NCI-H1048 (cell line): ENCODE measurements at regions not wholly inside any gene's neighbourhood (a gene's known extent, or its start where the extent isn't known, plus 50 kb on each side); places are given as distances from the start of the nearest gene placed in this dataset.

Source experiments
- DNase-seq: peaks from one replicate; lab custom pipeline; 2025; lab: John Stamatoyannopoulos, UW

GRCh38 chr4:137067735-137068134, 464.6 kb downstream of the PCDH18 start:
- no peak for DNase-seq

GRCh38 chr4:137065311-137065710, 467.0 kb downstream of the PCDH18 start:
- DNase-seq = no peak

GRCh38 chr4:137063961-137064360, 468.3 kb downstream of the PCDH18 start:
- no peak for DNase-seq

GRCh38 chr4:137043184-137043583, 489.1 kb downstream of the PCDH18 start:
- no peak for DNase-seq

- DNase-seq = no peak
These were observed 492.9 kb downstream of the PCDH18 start for GRCh38 chr4:137039370-137039769.

- DNase-seq = no peak
These were observed 500.1 kb downstream of the PCDH18 start for GRCh38 chr4:137032222-137032621.

- DNase-seq = no peak
These were observed 503.3 kb downstream of the PCDH18 start for GRCh38 chr4:137029026-137029425.

- no peak for DNase-seq
These were observed 506.7 kb downstream of the PCDH18 start for GRCh38 chr4:137025484-137026059.

- no peak for DNase-seq
These were observed 516.6 kb downstream of the PCDH18 start for GRCh38 chr4:137015426-137016409.

GRCh38 chr4:137000432-137000831, 531.9 kb downstream of the PCDH18 start:
- DNase-seq = no peak

- no peak for DNase-seq
These were observed 540.3 kb downstream of the PCDH18 start for GRCh38 chr4:136992032-136992431.

GRCh38 chr4:136985683-136986082, 546.6 kb downstream of the PCDH18 start:
- no peak for DNase-seq

- no peak for DNase-seq
These were observed 565.2 kb downstream of the PCDH18 start for GRCh38 chr4:136967069-136967468.

GRCh38 chr4:136965478-136965877, 566.8 kb downstream of the PCDH18 start:
- no peak for DNase-seq

GRCh38 chr4:136962868-136963267, 569.4 kb downstream of the PCDH18 start:
- no peak for DNase-seq

GRCh38 chr4:136946307-136946907, 585.9 kb downstream of the PCDH18 start:
- no peak for DNase-seq

GRCh38 chr4:136939781-136940180, 592.5 kb downstream of the PCDH18 start:
- DNase-seq = no peak

- DNase-seq = no peak
These were observed 596.4 kb downstream of the PCDH18 start for GRCh38 chr4:136935871-136936270.

GRCh38 chr4:136935305-136935704, 597.0 kb downstream of the PCDH18 start:
- no peak for DNase-seq

GRCh38 chr4:136934601-136935000, 597.7 kb downstream of the PCDH18 start:
- DNase-seq = no peak

- no peak for DNase-seq
These were observed 600.5 kb downstream of the PCDH18 start for GRCh38 chr4:136931781-136932180.

GRCh38 chr4:136928957-136929411, 603.3 kb downstream of the PCDH18 start:
- DNase-seq = no peak

GRCh38 chr4:136927172-136927571, 605.1 kb downstream of the PCDH18 start:
- no peak for DNase-seq
